VCaP (cell line): ENCODE measurements at regions not wholly inside any gene's neighbourhood (a gene's known extent, or its start where the extent isn't known, plus 50 kb on each side); places are given as distances from the start of the nearest gene placed in this dataset.

Experiments
- H3K27ac ChIP-seq: fragments of 450-650 bp; 2 replicates; pipeline ENCODE4 v1.5.1; 2017
- TF ChIP-seq, protein P1 (sequence below): fragments of 450-650 bp; conservative IDR thresholded peaks from 2 replicates; pipeline ENCODE4 v1.5.1; 2017; ENCODE audit warnings: mild to moderate bottlenecking, moderate library complexity

DNA sequence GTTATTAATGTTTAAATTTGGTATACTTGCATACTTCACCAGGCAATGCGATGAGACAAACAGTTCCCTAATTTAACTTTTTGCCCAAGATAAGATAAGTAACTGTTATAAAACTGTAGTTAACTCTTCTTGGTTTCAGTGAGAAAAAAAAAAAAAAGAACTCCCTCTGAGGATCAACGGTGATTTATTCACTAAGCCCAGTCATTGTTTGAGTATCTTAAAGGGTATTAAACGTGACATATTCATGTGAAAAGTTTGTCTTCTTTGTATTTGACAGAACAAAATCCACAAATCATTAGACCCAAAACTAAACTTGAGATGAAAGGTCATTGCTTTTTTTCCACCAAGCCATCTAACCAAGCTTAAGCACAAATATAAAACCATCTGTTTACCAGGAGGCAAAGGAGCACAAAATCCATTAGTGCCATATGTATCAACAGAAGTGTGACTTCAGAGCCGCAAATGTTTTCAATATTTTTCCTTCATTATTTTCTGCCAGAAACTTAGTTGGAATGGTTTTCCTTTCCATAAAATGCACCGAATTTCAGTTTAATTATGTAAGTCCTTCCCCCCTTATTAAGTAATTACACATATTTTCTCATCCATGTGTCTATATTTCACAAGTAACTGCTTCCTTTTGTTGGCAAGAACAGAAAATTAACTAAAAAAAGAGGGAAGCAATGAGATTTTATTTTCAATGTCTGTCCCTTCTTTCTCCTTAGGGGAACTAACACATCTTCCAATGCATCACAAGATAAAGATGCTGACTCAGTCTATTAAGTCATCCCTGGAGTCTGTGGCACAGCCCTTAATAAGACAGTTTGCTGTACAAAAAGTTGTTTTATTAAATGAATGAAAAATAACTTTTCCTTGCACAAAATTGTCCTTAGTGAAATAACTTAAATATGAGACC lies 92.2 kb upstream of the RAP2B start:
- TF ChIP-seq, protein P1, sequence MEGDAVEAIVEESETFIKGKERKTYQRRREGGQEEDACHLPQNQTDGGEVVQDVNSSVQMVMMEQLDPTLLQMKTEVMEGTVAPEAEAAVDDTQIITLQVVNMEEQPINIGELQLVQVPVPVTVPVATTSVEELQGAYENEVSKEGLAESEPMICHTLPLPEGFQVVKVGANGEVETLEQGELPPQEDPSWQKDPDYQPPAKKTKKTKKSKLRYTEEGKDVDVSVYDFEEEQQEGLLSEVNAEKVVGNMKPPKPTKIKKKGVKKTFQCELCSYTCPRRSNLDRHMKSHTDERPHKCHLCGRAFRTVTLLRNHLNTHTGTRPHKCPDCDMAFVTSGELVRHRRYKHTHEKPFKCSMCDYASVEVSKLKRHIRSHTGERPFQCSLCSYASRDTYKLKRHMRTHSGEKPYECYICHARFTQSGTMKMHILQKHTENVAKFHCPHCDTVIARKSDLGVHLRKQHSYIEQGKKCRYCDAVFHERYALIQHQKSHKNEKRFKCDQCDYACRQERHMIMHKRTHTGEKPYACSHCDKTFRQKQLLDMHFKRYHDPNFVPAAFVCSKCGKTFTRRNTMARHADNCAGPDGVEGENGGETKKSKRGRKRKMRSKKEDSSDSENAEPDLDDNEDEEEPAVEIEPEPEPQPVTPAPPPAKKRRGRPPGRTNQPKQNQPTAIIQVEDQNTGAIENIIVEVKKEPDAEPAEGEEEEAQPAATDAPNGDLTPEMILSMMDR, result no peak
- no peak overlapping the region for H3K27ac ChIP-seq

DNA sequence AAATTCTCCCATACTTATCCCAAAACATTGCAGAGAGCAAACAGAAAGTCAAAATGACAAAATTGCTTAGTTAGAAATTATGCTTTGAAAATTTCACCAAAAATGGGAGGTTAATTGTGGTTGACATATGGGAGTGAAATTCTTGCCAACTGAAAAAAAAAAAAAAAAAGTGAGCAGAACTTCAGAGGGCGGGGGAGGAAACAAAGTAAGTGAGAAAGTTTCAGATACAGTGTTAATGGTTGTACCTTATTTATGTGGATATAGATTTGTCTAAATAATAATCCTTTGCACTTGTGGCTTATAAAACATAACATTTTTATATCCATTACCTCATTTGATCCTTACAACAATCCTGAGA lies 91.5 kb upstream of the RAP2B start:
- TF ChIP-seq, protein P1, result no peak
- no peak overlapping the region for H3K27ac ChIP-seq

DNA sequence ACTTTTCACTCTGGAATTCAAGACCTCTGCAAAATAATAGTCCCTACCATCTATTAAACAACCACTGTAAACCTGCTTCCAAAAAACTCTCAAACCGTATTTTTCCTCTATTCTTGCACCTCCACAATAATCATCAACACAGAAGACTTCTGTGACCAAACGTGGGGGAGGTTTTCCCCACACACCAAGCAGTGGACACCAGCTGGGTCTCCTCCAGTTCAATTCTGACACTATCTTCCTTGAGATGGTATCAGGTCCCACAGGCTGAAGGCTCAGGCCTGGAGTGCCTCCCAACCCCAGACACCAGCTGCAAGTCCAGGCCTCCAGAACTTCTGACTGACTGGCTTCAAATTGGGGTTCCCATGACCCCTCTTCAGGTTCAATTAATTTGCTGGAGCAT lies 89.6 kb upstream of the RAP2B start:
- H3K27ac ChIP-seq, result no peak overlapping the region

DNA sequence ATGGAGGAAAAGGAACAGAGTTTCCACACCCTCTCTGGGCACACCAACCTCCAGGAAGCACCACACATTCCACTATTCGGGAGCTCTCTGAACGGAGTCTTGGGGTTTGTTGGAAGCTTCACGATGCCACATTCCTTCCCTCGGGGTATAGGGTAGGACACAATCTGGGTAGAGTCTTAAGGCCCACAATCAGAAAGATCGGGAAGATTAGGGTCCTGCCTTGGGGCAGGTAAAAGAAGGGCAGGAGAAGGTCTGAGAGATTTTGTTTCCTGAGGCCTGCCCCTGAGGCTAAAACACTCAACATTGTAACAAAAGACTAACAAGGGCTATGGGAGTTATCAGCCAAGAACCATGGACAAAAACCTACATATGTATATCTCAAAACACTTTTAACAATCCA lies 89.2 kb upstream of the RAP2B start:
- TF ChIP-seq, protein P1, result no peak
- no peak overlapping the region for H3K27ac ChIP-seq

More for the DNA sequence above, 89.6 kb upstream of the RAP2B start:
- TF ChIP-seq, protein P1, result no peak

DNA sequence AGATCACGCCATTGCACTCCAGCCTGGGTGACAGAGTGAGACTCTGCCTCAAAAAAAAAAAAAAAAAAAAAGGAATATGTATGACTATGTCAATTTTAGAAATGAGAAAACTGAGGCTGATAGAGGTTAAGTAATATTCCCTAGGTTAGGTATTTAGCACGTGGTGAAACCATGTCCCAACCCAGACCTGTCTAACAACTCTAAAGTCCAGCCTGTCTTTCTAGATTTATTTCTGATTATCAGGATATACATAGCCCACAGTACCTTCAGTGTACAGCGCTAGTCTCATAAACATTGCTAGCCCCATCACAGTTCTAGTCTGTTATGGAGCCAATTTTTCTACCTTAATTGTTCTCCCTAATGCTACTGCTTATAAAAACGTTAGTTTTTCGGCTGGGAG lies 88.4 kb upstream of the RAP2B start:
- H3K27ac ChIP-seq, result no peak overlapping the region
- TF ChIP-seq, protein P1, result no peak

DNA sequence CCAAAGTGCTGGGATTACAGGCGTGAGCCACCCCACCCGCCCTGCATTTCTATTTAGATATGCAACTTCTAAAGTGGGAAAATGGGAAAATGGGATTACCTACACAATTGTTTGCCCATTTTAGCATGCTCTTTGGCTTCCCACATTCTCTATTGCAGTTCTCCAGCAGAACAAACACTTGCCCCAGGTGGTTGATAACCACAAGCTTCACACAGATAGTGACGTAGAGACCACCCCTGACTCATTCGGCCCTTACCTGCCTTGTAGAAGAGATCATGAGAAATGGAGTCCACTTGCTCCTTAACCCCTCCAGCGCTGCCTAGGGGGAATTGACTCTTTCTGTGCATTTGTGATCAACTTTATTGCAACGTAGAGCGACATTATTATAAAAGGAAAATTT lies 83.2 kb upstream of the RAP2B start:
- H3K27ac ChIP-seq, result no peak overlapping the region
- TF ChIP-seq, protein P1, result no peak

DNA sequence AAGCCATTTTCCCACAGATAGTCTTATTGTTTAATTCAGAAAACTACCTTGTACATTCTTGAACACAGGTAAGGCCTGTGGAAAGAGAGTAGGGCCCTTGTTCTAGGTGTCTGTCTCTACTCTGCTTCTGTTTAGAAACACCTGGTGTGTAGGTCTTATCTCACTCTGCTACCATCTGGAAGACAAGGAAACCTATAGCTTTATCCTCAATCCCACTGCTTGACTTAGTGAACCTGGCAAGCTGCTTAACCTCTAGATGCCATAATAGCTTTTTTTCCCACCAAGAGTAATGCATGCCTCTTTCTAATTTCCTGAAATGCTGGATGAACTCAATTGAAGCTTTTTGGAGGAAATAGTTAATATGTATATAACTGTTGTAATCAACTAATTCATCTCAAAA lies 82.6 kb upstream of the RAP2B start:
- TF ChIP-seq, protein P1, result no peak
- H3K27ac ChIP-seq, result no peak overlapping the region
